DND-41 (cell line): ENCODE measurements at regions not wholly inside any gene's neighbourhood (a gene's known extent, or its start where the extent isn't known, plus 50 kb on each side); places are given as distances from the start of the nearest gene placed in this dataset.

Experiments used
- CTCF ChIP-seq: IDR thresholded peaks from 2 replicates; pipeline ENCODE4 v1.5.1; 2012; ENCODE audit warnings: borderline replicate concordance, low read length, moderate library complexity, mild to moderate bottlenecking; ENCODE audit not compliant: poor library complexity, severe bottlenecking; ENCODE audit errors: extremely low read depth
- EZH2 ChIP-seq: IDR thresholded peaks from 3 replicates; pipeline ENCODE4 v1.6.1; 2012; ENCODE audit warnings: borderline replicate concordance, low read depth, mild to moderate bottlenecking, moderate library complexity, low read length, inconsistent platforms; ENCODE audit not compliant: severe bottlenecking

DNA sequence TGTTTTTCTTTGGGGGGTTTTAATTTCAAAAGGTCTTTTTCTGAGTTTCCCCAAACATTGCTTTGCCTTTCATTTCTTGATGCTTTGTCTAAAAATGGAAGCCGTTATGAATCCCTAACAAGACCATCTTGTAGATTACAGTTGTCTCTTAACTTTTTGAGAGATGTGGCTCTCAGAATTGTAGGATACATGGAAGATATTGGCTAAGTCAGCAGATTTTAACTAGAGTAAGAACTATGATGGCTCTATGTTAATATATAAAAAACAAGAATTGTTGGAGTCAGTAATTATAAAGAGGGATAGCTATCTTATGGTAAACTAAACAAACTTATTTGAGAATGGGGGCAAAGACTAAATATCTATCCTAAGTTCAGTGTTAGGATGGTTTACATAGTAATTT lies 96.6 kb upstream of the HS3ST5 start:
- no peak for TF ChIP-seq CTCF
- TF ChIP-seq EZH2, result no peak
